Breast epithelium (tissue), 4 donors: ENCODE measurements at regions not wholly inside any gene's neighbourhood (a gene's known extent, or its start where the extent isn't known, plus 50 kb on each side); places are given as distances from the start of the nearest gene placed in this dataset.

Source experiments
- DNase-seq, 2 donors: peaks; one replicate each; pipeline ENCODE4 v3.0.0-alpha.2; 2019; ENCODE audit warnings: low spot score in 2 of 2
- H3K27ac ChIP-seq, 2 donors: fragments of 200-600 bp; sonication (generic) in 1 of 2; one replicate each; pipeline ENCODE4 v1.5.1; 2016 to 2019; ENCODE audit warnings: mild to moderate bottlenecking in 1 of 2
- H3K27me3 ChIP-seq, 2 donors: fragments of 200-600 bp; sonication (generic) in 1 of 2; one replicate each; pipeline versions ENCODE4 v1.5.1 to v1.6.0; 2017 to 2019; ENCODE audit warnings: control low read depth in 1 of 2, mild to moderate bottlenecking in 1 of 2
- H3K36me3 ChIP-seq: fragments of 200-600 bp; one replicate; pipeline ENCODE4 v1.5.1; 2019
- H3K4me1 ChIP-seq, 2 donors: fragments of 200-600 bp; sonication (generic); one replicate each; pipeline ENCODE4 v1.5.1; 2016 to 2019; ENCODE audit warnings: control low read depth in 1 of 2
- H3K4me3 ChIP-seq, 3 donors: fragments of 200-600 bp; sonication (generic); 1 replicate in 2 of 3; 2 replicates in 1 of 3; pipeline ENCODE4 v1.5.1; 2016 to 2019; ENCODE audit warnings: mild to moderate bottlenecking in 3 of 3, moderate library complexity in 2 of 3
- H3K9me3 ChIP-seq, 2 donors: fragments of 200-600 bp; sonication (generic) in 1 of 2; one replicate each; pipeline ENCODE4 v1.5.1; 2016 to 2019; ENCODE audit warnings: control low read depth in 1 of 2
- POLR2A ChIP-seq: fragments of 450-650 bp; IDR thresholded peaks from one replicate; pipeline ENCODE4 v1.6.1; 2016; ENCODE audit warnings: antibody characterized with exemption, mild to moderate bottlenecking, moderate library complexity
- POLR2AphosphoS5 ChIP-seq, 3 donors: sonication (generic); formaldehyde crosslinking; IDR thresholded peaks; one replicate each; pipeline ENCODE4 v1.6.1; 2017; ENCODE audit warnings: antibody characterized with exemption in 3 of 3
- intact Hi-C: fragments of 100-400 bp; cut with DNase I; formaldehyde crosslinking; loops from one replicate; pipeline ENCODE4 v1.15.1; 2023; ENCODE audit warnings: low total_unique reads
- TF ChIP-seq, protein P1 (sequence below), 3 donors: fragments of 450-650 bp; IDR thresholded peaks; one replicate each; pipeline ENCODE4 v1.5.1; 2016 to 2017; ENCODE audit warnings: antibody characterized with exemption in 3 of 3, mild to moderate bottlenecking in 3 of 3, moderate library complexity in 3 of 3

- H3K9me3 ChIP-seq = no peaks in the 10 kb centered on the region
- no peak for TF ChIP-seq POLR2A
- no peak for TF ChIP-seq POLR2AphosphoS5 (IDR thresholded peaks at IDR 0.05)
- TF ChIP-seq, protein P1, sequence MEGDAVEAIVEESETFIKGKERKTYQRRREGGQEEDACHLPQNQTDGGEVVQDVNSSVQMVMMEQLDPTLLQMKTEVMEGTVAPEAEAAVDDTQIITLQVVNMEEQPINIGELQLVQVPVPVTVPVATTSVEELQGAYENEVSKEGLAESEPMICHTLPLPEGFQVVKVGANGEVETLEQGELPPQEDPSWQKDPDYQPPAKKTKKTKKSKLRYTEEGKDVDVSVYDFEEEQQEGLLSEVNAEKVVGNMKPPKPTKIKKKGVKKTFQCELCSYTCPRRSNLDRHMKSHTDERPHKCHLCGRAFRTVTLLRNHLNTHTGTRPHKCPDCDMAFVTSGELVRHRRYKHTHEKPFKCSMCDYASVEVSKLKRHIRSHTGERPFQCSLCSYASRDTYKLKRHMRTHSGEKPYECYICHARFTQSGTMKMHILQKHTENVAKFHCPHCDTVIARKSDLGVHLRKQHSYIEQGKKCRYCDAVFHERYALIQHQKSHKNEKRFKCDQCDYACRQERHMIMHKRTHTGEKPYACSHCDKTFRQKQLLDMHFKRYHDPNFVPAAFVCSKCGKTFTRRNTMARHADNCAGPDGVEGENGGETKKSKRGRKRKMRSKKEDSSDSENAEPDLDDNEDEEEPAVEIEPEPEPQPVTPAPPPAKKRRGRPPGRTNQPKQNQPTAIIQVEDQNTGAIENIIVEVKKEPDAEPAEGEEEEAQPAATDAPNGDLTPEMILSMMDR (IDR thresholded peaks at IDR 0.05) = no peak
- H3K27me3 ChIP-seq = no peaks in the 10 kb centered on the region
- intact Hi-C loops = no loop called here
- no peak overlapping the region for H3K4me3 ChIP-seq
- no peak for DNase-seq
- H3K27ac ChIP-seq = no peak overlapping the region
- H3K4me1 ChIP-seq = no peaks in the 10 kb centered on the region
- no peaks in the 10 kb centered on the region for H3K36me3 ChIP-seq
Observed at GRCh38 chr1:199719156-199719842, 308.2 kb upstream of the NR5A2 start.

DNA sequence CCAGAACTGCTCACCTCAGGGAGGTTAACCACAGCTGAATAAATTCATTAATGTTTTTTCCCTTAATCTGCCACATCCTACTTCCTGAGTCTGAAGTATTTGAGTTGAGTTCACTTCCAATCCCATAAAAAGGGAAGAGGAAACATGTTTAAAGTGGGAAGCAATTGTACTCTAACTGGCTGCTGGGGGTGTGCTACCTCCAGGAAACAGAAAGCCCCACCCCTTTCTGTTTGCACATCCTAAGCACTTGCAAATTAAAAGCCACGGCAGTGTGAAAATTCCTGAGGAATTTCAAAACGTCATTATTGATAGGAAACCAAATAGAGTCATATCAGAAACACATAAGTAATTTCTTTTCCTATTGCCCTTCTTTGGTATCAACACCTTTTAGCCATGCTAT is 307.0 kb upstream of the NR5A2 start:
- DNase-seq = no peak
- H3K4me3 ChIP-seq = no peak overlapping the region
- TF ChIP-seq POLR2A (no peak), POLR2AphosphoS5 (IDR thresholded peaks at IDR 0.05) (no peak)
- TF ChIP-seq, protein P1 (IDR thresholded peaks at IDR 0.05) = no peak
- H3K27me3 ChIP-seq = no peaks in the 10 kb centered on the region
- intact Hi-C loops = no loop called here
- no peaks in the 10 kb centered on the region for H3K36me3 ChIP-seq
- no peaks in the 10 kb centered on the region for H3K9me3 ChIP-seq
- no peak overlapping the region for H3K27ac ChIP-seq
- H3K4me1 ChIP-seq = no peaks in the 10 kb centered on the region

DNA sequence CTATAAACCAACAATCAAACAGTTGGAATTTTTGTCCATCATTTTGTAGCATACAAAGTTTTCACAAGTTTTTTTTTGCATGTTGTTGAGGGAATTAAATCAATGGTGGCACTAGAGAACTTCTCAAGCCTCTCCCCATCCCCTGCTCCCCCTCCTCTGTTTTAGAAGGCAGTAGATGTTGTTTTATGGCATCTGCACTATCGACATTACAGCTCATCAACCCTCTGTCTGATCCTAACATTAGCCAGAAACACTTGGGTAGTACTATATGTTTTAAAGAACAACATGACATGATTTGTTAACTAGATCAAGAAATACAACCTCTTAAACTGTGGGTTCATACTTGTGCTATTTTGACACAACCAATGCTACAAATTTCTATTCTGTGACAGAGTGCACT is 306.5 kb upstream of the NR5A2 start:
- no peak for TF ChIP-seq POLR2AphosphoS5 (IDR thresholded peaks at IDR 0.05)
- TF ChIP-seq, protein P1 (IDR thresholded peaks at IDR 0.05) = no peak
- no peaks in the 10 kb centered on the region for H3K4me1 ChIP-seq
- DNase-seq = no peak
- H3K27me3 ChIP-seq = no peaks in the 10 kb centered on the region
- no peak overlapping the region for H3K27ac ChIP-seq
- H3K9me3 ChIP-seq = no peaks in the 10 kb centered on the region
- no peaks in the 10 kb centered on the region for H3K36me3 ChIP-seq
- intact Hi-C loops = no loop called here
- no peak overlapping the region for H3K4me3 ChIP-seq

DNA sequence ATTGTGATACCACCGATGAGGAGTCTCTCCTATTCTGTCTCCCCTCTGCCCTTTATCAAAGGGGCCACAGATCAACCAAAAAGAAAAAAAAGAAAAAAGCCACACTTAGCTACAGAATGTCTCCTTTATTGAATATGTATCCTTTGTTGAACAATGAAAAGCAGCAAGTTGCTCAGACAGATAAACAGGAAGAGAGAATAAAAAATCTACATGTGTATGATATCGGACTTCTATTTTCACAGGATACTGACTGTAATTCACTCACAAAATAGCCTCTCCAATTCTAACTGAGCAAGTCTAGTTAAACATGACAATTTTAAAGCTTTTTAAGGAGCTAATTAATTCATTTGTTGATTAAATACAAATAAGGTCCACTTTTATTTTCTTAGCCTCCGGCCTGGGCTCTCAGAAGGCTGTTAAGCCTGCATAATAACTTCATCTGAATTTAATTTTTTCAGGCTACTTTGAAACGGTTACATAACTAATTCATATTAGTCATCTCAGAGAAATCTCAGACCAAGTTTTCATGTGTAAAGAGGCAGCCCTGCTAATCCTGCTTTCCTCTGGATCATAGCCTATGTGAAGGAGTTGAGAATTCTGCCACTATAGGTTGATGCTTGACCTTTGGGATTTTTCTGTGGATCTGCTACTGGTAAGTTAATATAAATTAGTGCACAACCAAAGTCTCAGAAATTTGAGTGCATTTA is 304.1 kb upstream of the NR5A2 start:
- no peaks in the 10 kb centered on the region for H3K36me3 ChIP-seq
- intact Hi-C loops = no loop called here
- no peaks in the 10 kb centered on the region for H3K4me1 ChIP-seq
- H3K27me3 ChIP-seq = no peaks in the 10 kb centered on the region
- H3K9me3 ChIP-seq = no peaks in the 10 kb centered on the region
- TF ChIP-seq POLR2AphosphoS5 (IDR thresholded peaks at IDR 0.05) = no peak
- TF ChIP-seq, protein P1 (IDR thresholded peaks at IDR 0.05) = no peak
- no peak for DNase-seq
- no peak overlapping the region for H3K27ac ChIP-seq
- H3K4me3 ChIP-seq = no peak overlapping the region

- DNase-seq = no peak
- Histone ChIP-seq H3K4me1 (no peaks in the 10 kb centered on the region), H3K36me3 (no peaks in the 10 kb centered on the region), H3K4me3 (no peak overlapping the region), H3K27me3 (no peaks in the 10 kb centered on the region), H3K27ac (no peak overlapping the region), H3K9me3 (no peaks in the 10 kb centered on the region)
- TF ChIP-seq POLR2A (no peak), POLR2AphosphoS5 (IDR thresholded peaks at IDR 0.05) (no peak)
- TF ChIP-seq, protein P1 (IDR thresholded peaks at IDR 0.05) = no peak
- intact Hi-C loops = no loop called here
Observed at GRCh38 chr1:199724049-199724448, 303.5 kb upstream of the NR5A2 start.
